Stimulated activated CD8-positive, alpha-beta memory T cell treated with anti-CD3 and anti-CD28 coated beads, Interleukin-15, amount 100 ng/mL, for 24 hours (primary cell): ENCODE measurements at regions not wholly inside any gene's neighbourhood (a gene's known extent, or its start where the extent isn't known, plus 50 kb on each side); places are given as distances from the start of the nearest gene placed in this dataset.

Experiments used
- DNase-seq: peaks from one replicate; pipeline ENCODE4 v3.0.0-alpha.2; 2020; ENCODE audit warnings: low read depth

- DNase-seq = no peak
Observed at GRCh38 chr2:18721038-18721922, 131.9 kb upstream of the NT5C1B start.

- DNase-seq = no peak
Observed at GRCh38 chr2:18719978-18720775, 130.8 kb upstream of the NT5C1B start.

DNA sequence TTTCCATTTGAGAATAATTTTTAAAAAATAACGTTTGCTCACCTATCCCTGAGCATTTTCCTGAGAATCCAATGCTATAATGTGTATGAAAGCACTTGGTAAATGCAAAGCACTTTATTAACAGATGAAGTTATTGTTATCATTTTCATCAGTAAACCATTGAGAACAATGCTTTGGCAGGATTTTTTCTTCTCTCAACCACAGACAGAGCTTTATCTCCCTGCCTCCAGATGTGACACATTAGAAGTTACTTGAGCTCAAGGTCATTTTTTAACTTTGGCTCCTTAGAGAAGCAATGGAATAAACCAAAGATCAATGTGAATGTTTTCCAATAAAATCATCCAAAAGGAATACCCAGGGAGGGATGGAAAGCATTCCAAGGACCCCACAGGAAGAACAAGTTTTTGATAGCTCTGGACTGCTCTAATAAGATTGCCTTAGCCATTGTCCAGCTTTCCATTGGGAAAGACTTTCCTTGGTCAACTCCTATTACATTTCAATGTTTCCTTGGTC, 118.9 kb upstream of the NT5C1B start:
- DNase-seq = no peak

DNA sequence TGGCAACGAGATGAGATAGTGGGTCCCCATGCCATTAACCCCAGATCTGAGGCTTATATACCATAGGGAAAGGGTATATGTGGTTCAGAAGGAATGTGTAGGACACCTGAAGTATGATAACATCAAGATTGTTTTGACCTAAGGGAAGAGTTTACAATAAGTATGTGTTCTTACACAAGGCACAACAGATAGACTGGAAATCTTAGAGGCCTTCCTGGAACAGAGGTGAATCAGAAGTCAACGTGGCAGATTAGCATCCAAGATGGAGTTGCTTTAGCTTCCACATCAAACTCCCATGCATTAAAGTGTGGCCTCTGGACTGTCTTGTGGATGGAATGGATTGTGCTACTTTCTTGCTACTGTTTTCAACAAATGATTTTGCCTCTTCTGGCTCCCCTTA, 116.6 kb upstream of the NT5C1B start:
- no peak for DNase-seq

DNA sequence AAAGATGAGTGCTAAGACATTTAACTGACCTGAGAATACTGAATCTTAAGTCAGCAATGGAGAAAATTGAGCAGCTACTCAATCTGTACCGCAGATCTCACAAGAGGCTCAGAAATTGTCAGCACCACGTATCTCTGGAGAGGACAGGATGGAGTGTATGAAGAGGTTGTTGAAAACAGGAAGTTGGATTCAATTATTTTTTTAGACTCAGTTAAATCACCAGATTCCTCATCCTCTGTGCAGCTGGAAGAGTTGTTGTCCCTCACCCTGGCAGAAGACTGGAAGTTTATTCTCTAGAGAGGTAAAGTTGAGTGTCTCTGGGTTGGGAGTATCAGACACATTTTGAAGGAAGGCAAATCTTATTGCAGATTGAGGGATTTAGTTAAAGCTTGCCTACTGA, 114.9 kb upstream of the NT5C1B start:
- no peak for DNase-seq

GRCh38 chr2:18703555-18703954, 114.2 kb upstream of the NT5C1B start:
- no peak for DNase-seq

DNA sequence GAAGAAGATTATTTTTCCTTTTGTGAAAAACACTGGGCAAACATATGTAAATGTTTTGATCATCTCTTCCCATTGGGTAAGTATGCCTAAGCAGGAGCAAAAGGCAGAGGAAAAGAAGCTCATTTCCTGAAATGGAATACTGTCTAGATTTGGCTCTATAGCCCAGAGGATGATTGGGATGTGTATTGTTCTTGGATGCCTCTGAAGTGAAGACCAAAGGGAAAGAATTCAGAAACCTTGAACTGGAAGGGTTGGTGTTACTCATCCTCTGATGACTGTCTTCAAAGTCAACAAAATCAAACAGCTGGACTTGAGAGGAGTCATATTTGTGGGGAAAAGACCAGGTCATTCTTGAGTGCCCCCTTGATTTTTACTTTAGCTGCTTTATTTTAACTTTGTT, 112.6 kb upstream of the NT5C1B start:
- DNase-seq = no peak

GRCh38 chr2:18701546-18701945, 112.2 kb upstream of the NT5C1B start:
- DNase-seq = no peak

DNA sequence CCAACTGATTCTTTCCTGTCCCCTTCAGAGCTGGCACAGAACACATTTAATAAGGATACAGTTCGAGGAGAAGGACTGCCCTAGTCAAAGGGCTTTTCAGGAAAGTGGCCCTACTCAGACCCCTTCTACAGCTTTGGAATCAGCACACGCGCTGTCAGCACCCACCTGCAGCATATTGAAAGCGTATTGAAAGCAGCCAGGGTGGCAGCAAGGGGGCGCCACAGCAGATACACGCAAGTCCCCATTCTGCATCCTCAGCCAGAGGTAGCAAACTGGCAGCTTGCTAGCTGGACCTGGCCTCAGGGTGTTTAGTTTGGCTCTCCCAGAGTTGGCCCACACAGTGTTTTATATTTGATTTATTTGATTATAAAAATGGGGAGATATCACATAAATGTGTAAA, 101.0 kb upstream of the NT5C1B start:
- DNase-seq = no peak

DNA sequence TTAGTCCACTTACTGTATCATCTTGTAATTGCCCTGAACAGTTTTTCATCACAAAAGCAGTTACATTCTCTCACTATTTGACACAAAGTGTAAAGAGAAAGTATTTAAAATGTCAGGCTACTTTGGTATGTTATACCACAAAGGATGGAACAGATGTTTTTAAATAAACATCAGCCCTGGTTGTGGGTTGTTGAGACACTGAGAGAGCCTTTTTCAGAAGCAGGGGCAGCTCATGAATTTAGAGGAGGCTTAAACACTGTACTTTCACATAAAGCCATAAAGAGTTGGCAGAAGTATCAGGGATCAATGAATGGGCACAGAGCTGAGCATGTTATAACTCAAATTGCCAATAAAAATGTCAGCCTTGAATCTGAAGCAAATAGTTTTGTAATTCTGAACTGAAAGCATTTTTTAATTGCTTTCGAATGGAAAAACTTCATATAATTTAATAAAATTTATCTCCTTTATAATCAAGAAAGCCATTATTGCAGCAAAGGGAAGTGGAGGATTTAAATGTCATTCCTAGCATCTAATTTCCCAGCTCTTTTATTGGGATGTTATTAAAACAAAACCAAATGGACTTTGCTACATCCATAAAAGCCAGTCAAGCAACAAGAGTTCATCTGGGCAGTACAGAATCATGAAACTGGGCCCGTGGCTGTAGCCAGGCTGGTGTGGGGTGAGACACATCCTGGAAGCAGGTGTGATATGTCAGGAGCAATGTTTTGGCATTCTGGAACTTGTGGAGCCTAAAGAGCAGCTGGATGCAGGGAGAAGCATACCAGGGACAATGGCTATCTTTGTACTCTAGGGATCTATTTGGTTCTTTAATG, 95.1 kb upstream of the NT5C1B start:
- DNase-seq = no peak

- no peak for DNase-seq
Observed at GRCh38 chr2:18682681-18683080, 93.3 kb upstream of the NT5C1B start.

- no peak for DNase-seq
Observed at GRCh38 chr2:18677280-18677679, 87.9 kb upstream of the NT5C1B start.

GRCh38 chr2:18674309-18674708, 84.9 kb upstream of the NT5C1B start:
- no peak for DNase-seq

DNA sequence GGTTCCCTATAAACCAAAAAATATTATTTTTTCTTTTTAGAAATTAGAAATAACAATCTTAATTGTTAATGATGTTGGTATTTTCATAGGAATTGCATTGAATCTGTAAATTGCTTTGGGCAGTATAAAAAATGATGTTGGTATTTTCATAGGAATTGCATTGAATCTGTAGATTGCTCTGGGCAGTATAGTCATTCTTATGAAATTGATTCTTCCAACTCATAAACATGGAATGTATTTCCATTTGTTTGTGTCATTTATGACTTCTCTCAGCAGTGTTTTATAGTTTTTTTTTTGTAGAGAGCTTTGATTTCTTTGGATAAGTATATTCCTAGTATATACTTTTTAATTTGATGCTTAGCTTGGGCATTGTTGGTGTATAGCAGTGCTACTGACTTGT, 82.0 kb upstream of the NT5C1B start:
- no peak for DNase-seq

DNA sequence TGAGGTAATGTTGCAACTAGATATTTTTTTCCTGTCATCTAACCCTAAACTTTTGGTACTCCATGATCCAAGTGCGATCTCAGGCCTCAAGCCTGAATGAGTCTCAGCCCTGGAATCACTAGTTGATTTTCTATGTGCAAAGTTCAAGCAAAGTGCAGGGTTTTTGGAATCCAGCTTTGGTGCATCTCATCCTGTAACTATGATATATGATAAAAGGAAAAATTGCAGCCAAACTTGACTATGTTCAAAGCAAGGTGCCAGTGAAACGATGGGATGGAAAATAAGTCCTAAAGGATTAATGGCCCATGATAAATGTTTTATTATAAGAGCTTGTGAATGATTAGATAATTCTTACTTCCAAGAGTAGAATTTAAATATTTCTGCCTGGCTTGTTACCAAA, 78.9 kb upstream of the NT5C1B start:
- DNase-seq = no peak

- DNase-seq = no peak
Observed at GRCh38 chr2:18664421-18664820, 75.1 kb upstream of the NT5C1B start.

- DNase-seq = no peak
Observed at GRCh38 chr2:18663861-18664260, 74.5 kb upstream of the NT5C1B start.

GRCh38 chr2:18662689-18663088, 73.3 kb upstream of the NT5C1B start:
- DNase-seq = no peak

GRCh38 chr2:18659915-18660314, 70.5 kb upstream of the NT5C1B start:
- no peak for DNase-seq

GRCh38 chr2:18656048-18656447, 66.7 kb upstream of the NT5C1B start:
- no peak for DNase-seq

DNA sequence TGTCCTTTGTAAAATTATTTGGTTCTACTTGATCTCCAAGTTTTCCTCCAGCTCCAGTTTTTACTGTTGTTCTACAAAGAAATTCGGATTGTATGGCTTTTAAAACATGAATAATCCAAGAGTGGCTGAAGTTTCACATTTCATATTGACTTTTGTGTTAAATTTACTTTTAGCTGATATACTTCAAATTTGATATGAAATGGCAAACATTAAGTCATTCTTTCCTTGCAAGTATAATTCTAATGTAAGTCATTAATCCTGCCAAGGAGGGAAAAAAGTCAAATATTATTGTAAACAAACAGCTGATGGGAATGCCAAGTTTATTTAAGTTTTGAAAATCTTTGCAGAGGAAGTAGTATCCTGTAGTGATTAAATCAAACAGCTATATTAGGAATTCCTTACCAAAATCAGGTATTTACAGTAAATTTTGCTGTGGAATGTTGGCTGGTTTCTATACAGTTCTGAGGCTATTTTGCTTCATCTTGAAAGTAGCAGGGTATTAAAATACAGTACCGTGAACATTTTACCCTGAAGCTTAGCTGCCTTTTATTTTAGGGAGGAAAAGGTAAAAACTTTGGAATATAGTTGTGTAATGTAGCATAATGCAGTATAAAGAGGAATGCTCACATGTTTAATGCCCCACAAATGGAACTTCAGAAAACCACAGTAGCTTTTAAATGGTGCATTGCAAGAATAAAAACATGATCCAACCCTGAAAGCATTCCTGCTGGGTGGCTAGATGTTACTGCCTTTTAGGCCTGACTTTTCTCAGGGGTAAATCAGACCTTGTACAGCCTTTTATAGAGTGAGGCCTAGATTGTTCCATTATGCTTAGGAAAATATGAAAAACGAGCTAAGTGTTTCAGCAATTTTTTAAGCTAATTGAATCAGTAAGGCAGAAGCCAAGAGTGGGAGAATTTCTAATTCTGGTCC, 62.7 kb upstream of the NT5C1B start:
- DNase-seq = no peak
